ENCODE measurements at regions not wholly inside any gene's neighbourhood (a gene's known extent, or its start where the extent isn't known, plus 50 kb on each side); places are given as distances from the start of the nearest gene placed in this dataset.
"Not testable (repeated sequence)": the region's sequence is repeated elsewhere in the genome, so short reads cannot be mapped to it uniquely, and the experiment has no call there.

DNA sequence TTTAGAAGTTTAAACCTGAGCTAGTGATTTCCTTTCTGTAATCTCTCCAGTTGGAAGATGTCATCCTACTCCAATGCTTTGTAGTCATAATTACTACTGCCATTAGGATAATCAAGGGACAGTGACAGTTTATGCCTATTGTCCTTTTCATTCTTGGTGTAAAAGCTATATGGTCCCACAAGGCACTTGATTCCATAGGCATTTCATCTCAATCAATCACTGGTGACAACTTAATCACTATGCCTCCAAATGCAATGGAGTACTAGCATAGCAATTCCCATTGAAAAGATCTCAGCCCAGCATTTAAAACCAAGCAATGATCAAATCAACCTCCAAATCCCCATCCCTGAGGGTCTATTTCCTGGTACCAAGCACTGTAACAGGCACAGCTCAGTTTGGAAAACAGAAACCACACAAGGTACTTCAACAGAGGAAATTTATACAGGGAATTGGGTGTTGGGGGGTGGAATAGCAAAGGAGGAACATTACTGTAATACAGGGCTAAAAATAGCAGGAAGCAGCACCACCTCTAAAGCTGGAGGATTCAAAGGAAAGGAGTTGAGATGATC is 51.0 kb downstream of the FHIP2A start:
- DNase-seq, result no peak

DNA sequence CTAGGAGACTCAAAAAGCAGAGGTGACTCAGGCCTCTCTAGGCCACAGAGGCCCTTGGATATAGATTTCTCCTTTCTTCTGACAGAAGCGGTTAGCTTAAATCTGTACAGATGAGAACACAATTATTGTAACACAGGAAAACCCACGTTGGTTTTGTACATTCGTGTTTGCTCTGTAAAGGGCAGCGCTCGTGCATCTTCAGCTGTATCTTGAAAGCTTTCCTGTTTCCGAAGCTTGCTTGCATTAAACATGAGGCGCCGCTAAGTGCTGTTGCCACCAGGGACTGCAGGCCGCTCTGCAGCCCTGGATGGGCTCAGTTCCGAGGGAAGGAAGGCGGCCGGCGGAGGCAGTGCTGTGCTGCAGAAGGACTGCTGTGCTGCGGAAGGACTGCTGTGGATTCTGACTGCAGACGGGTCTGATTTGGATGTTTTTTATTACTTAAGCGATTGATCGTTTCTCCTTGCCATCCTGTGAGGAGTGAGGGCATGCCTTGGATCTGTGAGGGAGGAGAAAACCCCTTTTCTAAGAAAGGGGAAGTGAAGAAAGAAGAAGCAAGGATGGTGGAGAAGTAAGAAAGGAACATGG is 53.3 kb downstream of the FHIP2A start:
- DNase-seq, result no peak

- DNase-seq, result not testable (repeated sequence)
Observed at GRCh38 chr10:114875590-114876081, 54.1 kb downstream of the FHIP2A start.

GRCh38 chr10:114876169-114876568 is 54.6 kb downstream of the FHIP2A start:
- no peak for DNase-seq

GRCh38 chr10:114876602-114877300 is 55.2 kb downstream of the FHIP2A start:
- DNase-seq, result peak; percentile 2

DNA sequence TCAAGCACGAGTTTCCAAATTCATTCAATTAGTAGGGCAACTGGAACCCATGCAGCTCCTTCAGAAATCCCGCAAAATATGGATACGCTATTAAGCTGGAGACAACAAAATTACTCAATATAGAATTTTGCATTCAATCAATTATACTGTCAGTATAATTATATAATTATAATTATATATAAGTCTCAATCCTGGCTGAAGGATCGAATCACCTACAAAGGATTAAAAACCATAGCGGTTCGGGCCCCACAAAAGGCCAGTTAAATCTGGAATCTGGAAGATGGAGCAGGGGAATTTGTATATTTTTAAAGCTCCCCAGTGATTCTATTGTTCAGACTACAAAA is 55.7 kb downstream of the FHIP2A start:
- no peak for DNase-seq

GRCh38 chr10:114879093-114879492 is 57.5 kb downstream of the FHIP2A start:
- no peak for DNase-seq

GRCh38 chr10:114879541-114880158 is 58.1 kb downstream of the FHIP2A start:
- DNase-seq, result peak; percentile 18

DNA sequence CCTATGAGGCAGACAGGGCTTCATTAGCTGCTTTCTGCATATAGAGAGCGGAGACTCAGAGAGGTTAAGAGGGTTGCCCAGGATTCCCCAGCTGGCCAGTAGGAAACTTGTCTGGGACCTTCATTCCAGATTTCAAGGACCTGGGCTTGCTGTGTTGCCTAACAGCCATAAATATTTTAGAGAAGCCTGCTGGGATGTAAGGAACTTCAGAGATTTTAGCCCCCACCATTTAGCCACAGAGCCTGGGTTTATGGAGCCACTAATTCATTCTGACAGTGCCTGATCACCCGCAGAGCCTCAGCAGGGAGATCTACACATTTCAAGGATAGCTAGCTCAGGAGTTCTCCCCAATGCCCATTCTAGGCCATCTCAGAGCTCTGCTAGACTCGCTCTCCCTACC is 56.6 kb upstream of the TRUB1 start:
- DNase-seq, result no peak

- DNase-seq, result no peak
Observed at GRCh38 chr10:114881901-114882300, 56.1 kb upstream of the TRUB1 start.

DNA sequence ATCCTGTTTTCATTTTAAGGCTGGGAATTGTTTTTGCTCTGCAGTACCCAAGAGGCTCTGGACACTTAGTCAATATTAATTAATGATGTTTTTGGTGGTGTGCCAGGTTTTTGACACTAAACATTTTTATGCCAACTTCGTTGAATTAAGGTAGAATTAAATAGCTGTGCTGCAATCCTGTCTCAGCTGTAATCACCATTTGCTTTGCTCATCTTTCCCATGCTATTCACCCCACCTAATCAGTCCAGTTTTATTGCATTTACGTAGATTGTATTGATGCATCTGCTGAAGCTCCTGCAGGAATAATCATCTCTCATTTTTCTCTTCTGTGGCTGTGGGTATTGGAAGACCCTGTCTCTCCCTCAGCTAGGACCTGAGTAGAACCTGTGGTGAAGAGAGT is 52.6 kb upstream of the TRUB1 start:
- DNase-seq, result no peak

All from stimulated activated naive CD4-positive, alpha-beta T cell treated with Interleukin-2 at 50 U/mL for 16 hours (primary cell).